ENCODE measurements at regions not wholly inside any gene's neighbourhood (a gene's known extent, or its start where the extent isn't known, plus 50 kb on each side); places are given as distances from the start of the nearest gene placed in this dataset.

GRCh38 chr10:78715435-78715834 lies 353.3 kb upstream of the ZMIZ1 start:
- intact Hi-C loops (cut with micrococcal nuclease) = no loop called here
- H3K4me3 Mint-ChIP-seq = no peak overlapping the region

GRCh38 chr10:78716043-78716660 lies 352.6 kb upstream of the ZMIZ1 start:
- Mint-ChIP-seq H3K4me1 (ENCODE audit: low read depth) (no peaks in the 10 kb centered on the region), H3K4me3 (no peak overlapping the region), H3K27ac (no peak overlapping the region), H3K36me3 (ENCODE audit: low read depth) (no peaks in the 10 kb centered on the region), H3K27me3 (ENCODE audit: insufficient read depth) (peaks cover 6% of the 10 kb centered on the region), H3K9me3 (no peaks in the 10 kb centered on the region)
- intact Hi-C loops (cut with micrococcal nuclease) = no loop called here
- DNase-seq (ENCODE audit: low spot score) = no peak

More at GRCh38 chr10:78715435-78715834, 353.3 kb upstream of the ZMIZ1 start:
- H3K4me1 Mint-ChIP-seq (ENCODE audit: low read depth) = no peaks in the 10 kb centered on the region
- DNase-seq (ENCODE audit: low spot score) = no peak
- no peak overlapping the region for H3K27ac Mint-ChIP-seq
- H3K36me3 Mint-ChIP-seq (ENCODE audit: low read depth) = no peaks in the 10 kb centered on the region
- H3K9me3 Mint-ChIP-seq = no peaks in the 10 kb centered on the region
- H3K27me3 Mint-ChIP-seq (ENCODE audit: insufficient read depth) = peaks cover 6% of the 10 kb centered on the region

- peaks cover 5% of the 10 kb centered on the region for H3K27me3 Mint-ChIP-seq (ENCODE audit: insufficient read depth)
Measured at GRCh38 chr10:78717200-78717599, 351.6 kb upstream of the ZMIZ1 start.

DNA sequence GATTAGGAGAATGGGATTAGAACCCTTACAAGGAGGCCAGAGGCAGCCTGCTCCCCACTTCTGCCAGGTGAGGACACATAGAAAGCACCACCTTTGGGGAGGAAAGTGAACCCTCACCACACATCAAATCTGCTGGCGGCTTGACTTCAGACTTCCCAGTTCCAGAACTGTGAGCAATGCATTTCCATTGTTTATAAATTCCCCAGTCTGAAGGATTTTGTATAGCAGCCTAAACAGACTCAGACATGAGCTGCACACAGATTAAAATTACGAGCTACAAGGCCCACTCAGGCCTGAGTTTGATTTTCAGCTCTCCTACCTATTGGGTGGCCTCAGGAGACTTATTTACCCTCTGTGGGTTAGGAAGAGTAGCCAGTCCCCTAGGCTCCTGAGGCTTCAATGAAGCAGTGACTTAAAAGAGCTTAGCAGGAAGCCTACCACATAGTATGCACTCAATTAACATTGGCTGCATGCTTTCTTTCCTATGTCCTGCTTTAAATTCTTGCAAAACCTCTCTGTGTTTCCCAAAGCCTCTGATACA lies 350.7 kb upstream of the ZMIZ1 start:
- no peaks in the 10 kb centered on the region for H3K9me3 Mint-ChIP-seq
- H3K36me3 Mint-ChIP-seq (ENCODE audit: low read depth) = no peaks in the 10 kb centered on the region
- H3K27ac Mint-ChIP-seq = no peak overlapping the region
- intact Hi-C loops (cut with micrococcal nuclease) = no loop called here
- H3K27me3 Mint-ChIP-seq (ENCODE audit: insufficient read depth) = peaks cover 5% of the 10 kb centered on the region
- DNase-seq (ENCODE audit: low spot score) = no peak
- H3K4me1 Mint-ChIP-seq (ENCODE audit: low read depth) = no peaks in the 10 kb centered on the region
- no peak overlapping the region for H3K4me3 Mint-ChIP-seq

More at GRCh38 chr10:78717200-78717599, 351.6 kb upstream of the ZMIZ1 start:
- no peaks in the 10 kb centered on the region for H3K36me3 Mint-ChIP-seq (ENCODE audit: low read depth)
- no peaks in the 10 kb centered on the region for H3K4me1 Mint-ChIP-seq (ENCODE audit: low read depth)
- H3K27ac Mint-ChIP-seq = no peak overlapping the region
- no peak overlapping the region for H3K4me3 Mint-ChIP-seq
- DNase-seq (ENCODE audit: low spot score) = no peak
- intact Hi-C loops (cut with micrococcal nuclease) = no loop called here
- H3K9me3 Mint-ChIP-seq = no peaks in the 10 kb centered on the region

- Mint-ChIP-seq H3K27me3 (ENCODE audit: insufficient read depth) (peaks cover 5% of the 10 kb centered on the region), H3K9me3 (no peaks in the 10 kb centered on the region), H3K27ac (no peak overlapping the region), H3K36me3 (ENCODE audit: low read depth) (no peaks in the 10 kb centered on the region), H3K4me3 (no peak overlapping the region), H3K4me1 (ENCODE audit: low read depth) (no peaks in the 10 kb centered on the region)
- intact Hi-C loops (cut with micrococcal nuclease) = no loop called here
- DNase-seq (ENCODE audit: low spot score) = no peak
Measured at GRCh38 chr10:78719276-78719675, 349.5 kb upstream of the ZMIZ1 start.

GRCh38 chr10:78720091-78720490 lies 348.7 kb upstream of the ZMIZ1 start:
- H3K4me3 Mint-ChIP-seq = no peak overlapping the region
- H3K36me3 Mint-ChIP-seq (ENCODE audit: low read depth) = no peaks in the 10 kb centered on the region
- intact Hi-C loops (cut with micrococcal nuclease) = no loop called here
- no peaks in the 10 kb centered on the region for H3K4me1 Mint-ChIP-seq (ENCODE audit: low read depth)
- H3K27me3 Mint-ChIP-seq (ENCODE audit: insufficient read depth) = peaks cover 5% of the 10 kb centered on the region
- H3K9me3 Mint-ChIP-seq = no peaks in the 10 kb centered on the region
- no peak overlapping the region for H3K27ac Mint-ChIP-seq
- no peak for DNase-seq (ENCODE audit: low spot score)

GRCh38 chr10:78721231-78721630 lies 347.5 kb upstream of the ZMIZ1 start:
- Mint-ChIP-seq H3K4me3 (no peak overlapping the region), H3K27ac (no peak overlapping the region), H3K9me3 (no peaks in the 10 kb centered on the region), H3K36me3 (ENCODE audit: low read depth) (no peaks in the 10 kb centered on the region), H3K4me1 (ENCODE audit: low read depth) (no peaks in the 10 kb centered on the region), H3K27me3 (ENCODE audit: insufficient read depth) (peaks cover 6% of the 10 kb centered on the region)
- DNase-seq (ENCODE audit: low spot score) = no peak
- intact Hi-C loops (cut with micrococcal nuclease) = no loop called here

DNA sequence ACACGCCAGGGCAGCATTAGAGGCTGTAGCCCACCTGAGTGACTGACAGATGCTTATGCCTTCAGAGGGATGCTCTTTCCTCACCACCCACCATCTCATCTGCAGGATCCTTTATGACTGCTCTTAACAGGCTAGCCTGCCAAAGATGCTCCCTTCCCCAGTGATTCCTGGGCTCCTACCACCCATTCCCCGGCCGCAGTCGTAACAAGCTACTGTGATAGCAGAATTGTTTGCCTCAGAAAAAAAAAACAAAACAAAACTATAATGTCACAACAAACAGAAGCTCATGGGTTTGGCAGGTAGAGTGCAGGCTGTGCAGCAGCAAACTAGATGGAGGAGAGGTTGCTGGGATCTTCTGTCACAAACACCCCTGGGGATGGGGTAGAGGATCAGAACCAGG lies 343.9 kb upstream of the ZMIZ1 start:
- no peaks in the 10 kb centered on the region for H3K9me3 Mint-ChIP-seq
- peaks cover 20% of the 10 kb centered on the region for H3K27me3 Mint-ChIP-seq (ENCODE audit: insufficient read depth)
- no peak overlapping the region for H3K27ac Mint-ChIP-seq
- H3K4me1 Mint-ChIP-seq (ENCODE audit: low read depth) = no peaks in the 10 kb centered on the region
- intact Hi-C loops (cut with micrococcal nuclease) = no loop called here
- H3K36me3 Mint-ChIP-seq (ENCODE audit: low read depth) = no peaks in the 10 kb centered on the region
- DNase-seq (ENCODE audit: low spot score) = no peak
- H3K4me3 Mint-ChIP-seq = no peak overlapping the region

DNA sequence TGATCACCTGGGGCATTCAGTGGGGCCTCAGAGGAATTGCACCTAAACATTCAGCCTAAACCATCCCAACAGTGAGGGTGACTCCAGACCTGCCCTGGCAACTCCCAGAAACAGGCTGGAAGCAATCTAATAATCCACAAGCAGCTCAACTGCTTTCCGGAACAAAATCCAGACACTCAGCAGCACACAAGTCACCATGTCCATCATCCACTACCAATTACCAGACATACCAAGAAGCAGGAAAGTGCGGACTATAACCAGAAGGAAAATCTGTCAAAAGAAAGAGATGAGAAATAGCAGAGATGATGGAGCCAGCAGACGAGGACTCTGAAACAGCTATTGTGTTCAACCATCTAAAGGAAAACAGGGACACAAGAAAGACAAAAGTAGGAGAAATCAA lies 342.6 kb upstream of the ZMIZ1 start:
- DNase-seq (ENCODE audit: low spot score) = no peak
- H3K9me3 Mint-ChIP-seq = no peaks in the 10 kb centered on the region

GRCh38 chr10:78727251-78727650 lies 341.5 kb upstream of the ZMIZ1 start:
- Mint-ChIP-seq H3K36me3 (ENCODE audit: low read depth) (no peaks in the 10 kb centered on the region), H3K27ac (no peak overlapping the region), H3K4me1 (ENCODE audit: low read depth) (no peaks in the 10 kb centered on the region), H3K4me3 (no peak overlapping the region), H3K27me3 (ENCODE audit: insufficient read depth) (peaks cover 20% of the 10 kb centered on the region), H3K9me3 (no peaks in the 10 kb centered on the region)
- intact Hi-C loops (cut with micrococcal nuclease) = no loop called here
- DNase-seq (ENCODE audit: low spot score) = no peak

More for the DNA sequence above, 342.6 kb upstream of the ZMIZ1 start:
- Mint-ChIP-seq H3K36me3 (ENCODE audit: low read depth) (no peaks in the 10 kb centered on the region), H3K4me3 (no peak overlapping the region), H3K4me1 (ENCODE audit: low read depth) (no peaks in the 10 kb centered on the region), H3K27me3 (ENCODE audit: insufficient read depth) (peaks cover 20% of the 10 kb centered on the region), H3K27ac (no peak overlapping the region)
- intact Hi-C loops (cut with micrococcal nuclease) = no loop called here

DNA sequence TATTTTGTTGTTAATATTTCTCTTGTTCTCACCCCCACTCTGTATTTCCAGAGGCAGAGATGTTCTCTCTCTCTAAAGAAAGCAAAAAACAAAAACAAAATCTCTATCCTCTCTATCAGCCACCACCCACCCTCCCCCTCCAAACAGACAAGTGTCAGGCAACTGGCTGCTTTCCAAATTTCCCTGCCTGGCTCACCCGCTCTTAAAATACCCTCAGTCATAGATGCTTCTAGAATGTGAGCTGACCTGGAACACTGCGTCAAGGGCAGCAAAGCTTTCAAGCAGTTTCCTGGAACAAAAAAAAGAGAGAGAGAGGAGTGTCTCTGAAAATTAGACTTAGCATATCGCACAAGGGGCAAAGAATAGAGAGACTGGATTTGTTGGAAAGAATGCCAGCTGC lies 341.0 kb upstream of the ZMIZ1 start:
- H3K27ac Mint-ChIP-seq = no peak overlapping the region
- no peak overlapping the region for H3K4me3 Mint-ChIP-seq
- H3K27me3 Mint-ChIP-seq (ENCODE audit: insufficient read depth) = peaks cover 20% of the 10 kb centered on the region
- H3K4me1 Mint-ChIP-seq (ENCODE audit: low read depth) = no peaks in the 10 kb centered on the region
- no peak for DNase-seq (ENCODE audit: low spot score)
- no peaks in the 10 kb centered on the region for H3K9me3 Mint-ChIP-seq
- no peaks in the 10 kb centered on the region for H3K36me3 Mint-ChIP-seq (ENCODE audit: low read depth)
- intact Hi-C loops (cut with micrococcal nuclease) = no loop called here

DNA sequence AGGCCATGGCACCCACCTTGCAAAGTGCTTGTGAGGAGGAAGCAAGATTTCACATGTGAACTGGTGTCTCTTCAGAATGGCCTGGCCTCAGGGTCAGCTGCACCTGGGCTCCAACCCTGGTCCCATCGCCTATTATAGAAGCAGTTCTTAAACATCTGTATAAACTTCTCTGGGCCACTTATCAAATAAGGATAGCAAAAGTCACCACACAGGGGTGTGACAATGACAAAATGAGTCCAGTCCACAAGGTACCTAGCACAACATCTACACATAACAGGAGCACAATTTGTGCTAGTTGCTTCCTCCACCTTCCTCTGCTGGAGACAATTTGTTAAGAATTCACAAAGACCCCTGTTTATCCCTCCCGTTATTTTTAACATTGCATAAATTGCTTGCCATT lies 340.6 kb upstream of the ZMIZ1 start:
- Mint-ChIP-seq H3K9me3 (no peaks in the 10 kb centered on the region), H3K4me3 (no peak overlapping the region), H3K4me1 (ENCODE audit: low read depth) (no peaks in the 10 kb centered on the region), H3K27me3 (ENCODE audit: insufficient read depth) (peaks cover 20% of the 10 kb centered on the region), H3K36me3 (ENCODE audit: low read depth) (no peaks in the 10 kb centered on the region), H3K27ac (no peak overlapping the region)
- intact Hi-C loops (cut with micrococcal nuclease) = no loop called here
- no peak for DNase-seq (ENCODE audit: low spot score)

- no peaks in the 10 kb centered on the region for H3K9me3 Mint-ChIP-seq
- H3K27ac Mint-ChIP-seq = no peak overlapping the region
- no peaks in the 10 kb centered on the region for H3K36me3 Mint-ChIP-seq (ENCODE audit: low read depth)
- DNase-seq (ENCODE audit: low spot score) = no peak
- peaks cover 20% of the 10 kb centered on the region for H3K27me3 Mint-ChIP-seq (ENCODE audit: insufficient read depth)
- no peak overlapping the region for H3K4me3 Mint-ChIP-seq
- intact Hi-C loops (cut with micrococcal nuclease) = no loop called here
- no peaks in the 10 kb centered on the region for H3K4me1 Mint-ChIP-seq (ENCODE audit: low read depth)
Measured at GRCh38 chr10:78729366-78729765, 339.4 kb upstream of the ZMIZ1 start.

GRCh38 chr10:78729800-78730199 lies 339.0 kb upstream of the ZMIZ1 start:
- Mint-ChIP-seq H3K4me1 (ENCODE audit: low read depth) (no peaks in the 10 kb centered on the region), H3K9me3 (no peaks in the 10 kb centered on the region), H3K36me3 (ENCODE audit: low read depth) (no peaks in the 10 kb centered on the region), H3K27me3 (ENCODE audit: insufficient read depth) (peaks cover 19% of the 10 kb centered on the region), H3K4me3 (no peak overlapping the region), H3K27ac (no peak overlapping the region)
- intact Hi-C loops (cut with micrococcal nuclease) = no loop called here
- no peak for DNase-seq (ENCODE audit: low spot score)

Measured in activated T-helper 1 cell treated with anti-CD3 and anti-CD28 coated beads, Interleukin-12 subunit alpha, Interleukin-12 subunit beta, Interleukin-2, Interleukin-4 antibody, amounts not matched to agents 30 ng/mL and 10 ng/mL and 1 ng/mL, durations not matched to agents 14 hours and 24 hours and 36 hours (primary cell).